HG03571 (cell line): ENCODE measurements at regions not wholly inside any gene's neighbourhood (a gene's known extent, or its start where the extent isn't known, plus 50 kb on each side); places are given as distances from the start of the nearest gene placed in this dataset.
"Not testable (repeated sequence)": the region's sequence is repeated elsewhere in the genome, so short reads cannot be mapped to it uniquely, and the experiment has no call there.

Experiments used
- ATAC-seq: cut with Tn5 transposase; IDR thresholded peaks from one replicate; pipeline ENCODE4 v1.9.1; 2021; ENCODE audit not compliant: unreplicated experiment

DNA sequence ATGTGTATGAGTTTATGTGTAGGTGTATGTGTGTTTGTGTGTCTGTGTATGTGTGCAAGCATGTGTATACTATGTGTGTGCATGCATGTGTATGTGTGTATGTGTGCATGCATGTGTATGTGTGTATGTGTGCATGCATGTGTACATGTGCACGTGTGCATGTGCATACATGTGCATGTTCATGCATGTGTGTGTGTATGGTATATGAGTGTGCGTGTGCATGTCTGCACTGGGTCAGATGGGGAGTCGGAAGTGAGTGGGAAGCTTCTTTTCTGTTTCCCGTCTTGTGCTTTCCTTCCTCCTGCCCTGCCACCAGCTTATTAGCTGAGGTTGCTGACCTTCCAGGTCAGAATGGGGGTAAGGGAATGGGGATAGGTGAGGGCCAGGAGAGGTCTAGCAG, 174.7 kb downstream of the MAP2K4 start:
- no peak for ATAC-seq

DNA sequence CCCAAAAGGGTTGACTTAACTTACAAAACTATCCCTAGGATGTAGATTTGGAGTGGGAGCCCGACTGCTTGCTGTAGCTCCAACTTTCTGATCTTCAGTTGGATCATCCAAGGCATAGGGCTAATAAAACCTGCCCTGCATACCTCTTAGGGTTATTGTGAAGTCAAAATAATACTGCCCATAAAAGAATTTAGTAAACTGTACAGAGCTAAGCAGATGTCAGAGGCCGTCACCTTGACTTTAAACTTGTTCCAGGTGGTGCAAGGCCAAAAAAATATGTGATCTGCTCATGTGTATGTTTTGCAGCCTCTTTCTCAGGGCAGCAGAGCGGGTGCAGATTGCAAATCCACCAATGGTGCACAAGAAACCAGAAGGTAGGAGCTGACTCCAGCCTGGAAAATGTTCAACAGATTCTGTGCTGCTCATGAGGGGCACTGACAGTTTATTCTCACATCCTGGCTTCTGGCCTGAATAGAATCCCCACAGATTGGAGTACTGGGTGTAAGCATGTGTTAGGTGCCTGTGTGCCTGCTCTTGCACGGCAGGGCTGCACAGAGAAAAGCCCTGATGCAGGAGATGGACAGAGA, 180.7 kb downstream of the MAP2K4 start:
- no peak for ATAC-seq

DNA sequence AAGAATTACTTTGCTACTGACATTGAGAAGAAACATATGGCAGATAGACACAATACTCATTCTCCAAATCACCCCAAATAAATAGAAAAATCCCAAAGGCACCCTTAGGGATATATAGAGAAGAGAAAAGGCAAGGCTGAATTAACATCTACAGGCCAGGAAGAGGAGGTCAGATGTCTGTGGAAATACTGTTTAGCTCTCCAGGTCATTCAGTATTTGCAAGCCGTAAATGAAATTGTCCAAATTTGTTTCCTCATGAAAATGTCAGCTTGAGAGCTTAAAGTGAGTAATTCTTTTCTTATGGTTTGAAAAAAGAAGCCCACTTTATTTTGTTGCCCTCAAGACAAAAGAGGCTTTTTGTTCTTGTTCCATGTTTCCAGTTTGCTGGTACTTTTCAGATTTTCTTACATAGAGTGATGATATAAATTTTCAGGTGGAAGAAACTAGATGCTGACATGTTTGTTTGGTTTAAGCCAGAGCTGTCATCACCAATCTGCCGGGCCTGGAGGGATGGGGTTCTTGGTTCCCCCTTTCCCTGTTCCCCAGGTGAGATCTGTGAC, 189.0 kb downstream of the MAP2K4 start:
- no peak for ATAC-seq

DNA sequence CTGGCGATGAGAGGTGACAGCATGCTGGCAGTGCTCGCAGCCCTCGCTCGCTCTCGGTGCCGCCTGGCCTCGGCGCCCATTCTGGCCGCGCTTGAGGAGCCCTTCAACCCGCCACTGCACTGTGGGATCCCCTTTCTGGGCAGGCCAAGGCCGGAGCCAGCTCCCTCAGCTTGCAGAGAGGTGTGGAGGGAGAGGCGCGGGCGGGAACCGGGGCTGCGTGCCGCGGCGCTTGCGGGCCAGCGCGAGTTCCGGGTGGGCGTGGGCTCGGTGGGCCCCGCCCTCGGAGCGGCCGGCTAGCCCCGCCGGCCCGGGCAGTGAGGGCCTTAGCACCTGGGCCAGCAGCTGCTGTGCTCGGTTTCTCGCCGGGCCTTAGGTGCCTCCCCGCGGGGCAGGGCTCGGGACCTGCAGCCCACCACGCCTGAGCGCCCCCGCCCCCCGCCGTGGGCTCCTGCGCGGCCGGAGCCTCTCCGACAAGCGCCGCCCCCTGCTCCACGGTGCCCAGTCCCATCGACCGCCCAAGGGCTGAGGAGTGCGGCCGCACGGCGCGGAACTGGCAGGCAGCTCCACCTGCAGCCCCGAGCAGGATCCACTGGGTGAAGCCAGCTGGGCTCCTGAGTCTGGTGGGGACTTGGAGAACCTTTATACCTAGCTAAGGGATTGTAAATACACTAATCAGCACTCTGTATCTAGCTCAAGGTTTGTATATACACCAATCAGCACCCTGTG, 200.2 kb downstream of the MAP2K4 start:
- not testable (repeated sequence) for ATAC-seq

DNA sequence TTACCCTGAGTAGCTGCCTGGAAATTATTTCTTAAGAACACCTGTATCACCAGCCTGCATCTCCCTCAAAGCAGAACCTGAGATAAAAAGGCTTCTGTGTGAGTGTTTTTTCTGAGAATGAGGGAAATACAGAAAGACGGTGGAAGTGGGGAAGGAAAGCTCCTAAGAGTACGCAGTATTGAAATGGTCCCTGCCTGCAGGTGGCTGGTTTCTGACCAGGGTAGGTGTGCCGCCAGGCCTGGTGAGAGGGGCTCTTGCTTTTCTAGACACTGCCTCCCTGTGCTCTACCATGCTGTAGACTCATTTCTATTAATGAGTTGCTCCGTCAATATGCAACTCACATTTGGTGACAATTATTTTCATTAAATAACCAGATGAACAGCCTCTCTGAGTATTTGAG, 201.7 kb downstream of the MAP2K4 start:
- ATAC-seq: no peak

DNA sequence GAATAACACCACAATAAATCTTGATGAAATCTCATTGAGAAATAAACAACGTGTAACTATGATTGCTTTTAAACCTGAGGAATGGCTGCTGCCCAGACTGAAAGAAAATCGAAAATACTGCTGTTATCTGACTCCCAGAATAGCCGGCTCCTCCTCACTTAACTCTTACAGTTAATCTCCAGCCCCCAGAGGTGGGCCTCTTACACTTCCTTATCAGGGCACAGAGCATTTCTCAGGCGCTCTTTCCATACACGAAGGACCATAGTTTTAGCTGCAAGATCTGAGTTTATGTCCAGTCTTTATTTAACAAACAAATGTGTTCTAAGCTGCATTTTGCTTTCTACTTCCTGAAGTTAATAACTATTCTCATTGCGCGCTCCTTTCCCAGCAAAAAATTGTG, 206.9 kb downstream of the MAP2K4 start:
- no peak for ATAC-seq

DNA sequence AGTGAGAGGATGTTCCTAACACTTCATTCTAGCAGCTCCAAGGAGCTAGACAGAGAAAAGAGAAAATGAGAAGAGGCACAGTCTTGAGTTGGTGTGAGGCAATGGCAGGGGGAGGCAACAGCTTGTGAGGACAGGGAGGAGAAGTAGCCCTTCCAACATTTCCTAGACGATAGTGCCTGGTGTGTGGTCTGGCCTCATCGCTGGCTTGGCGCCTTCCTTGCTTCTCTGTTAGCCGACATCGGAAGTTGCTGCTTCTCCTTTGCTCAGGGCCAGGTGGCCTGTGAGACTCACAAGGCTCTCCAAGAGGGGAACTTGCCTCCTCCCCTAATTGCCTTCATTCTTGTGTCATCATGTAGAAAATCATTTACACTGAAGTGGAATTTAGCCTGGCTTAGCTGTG, 208.7 kb downstream of the MAP2K4 start:
- ATAC-seq: no peak

DNA sequence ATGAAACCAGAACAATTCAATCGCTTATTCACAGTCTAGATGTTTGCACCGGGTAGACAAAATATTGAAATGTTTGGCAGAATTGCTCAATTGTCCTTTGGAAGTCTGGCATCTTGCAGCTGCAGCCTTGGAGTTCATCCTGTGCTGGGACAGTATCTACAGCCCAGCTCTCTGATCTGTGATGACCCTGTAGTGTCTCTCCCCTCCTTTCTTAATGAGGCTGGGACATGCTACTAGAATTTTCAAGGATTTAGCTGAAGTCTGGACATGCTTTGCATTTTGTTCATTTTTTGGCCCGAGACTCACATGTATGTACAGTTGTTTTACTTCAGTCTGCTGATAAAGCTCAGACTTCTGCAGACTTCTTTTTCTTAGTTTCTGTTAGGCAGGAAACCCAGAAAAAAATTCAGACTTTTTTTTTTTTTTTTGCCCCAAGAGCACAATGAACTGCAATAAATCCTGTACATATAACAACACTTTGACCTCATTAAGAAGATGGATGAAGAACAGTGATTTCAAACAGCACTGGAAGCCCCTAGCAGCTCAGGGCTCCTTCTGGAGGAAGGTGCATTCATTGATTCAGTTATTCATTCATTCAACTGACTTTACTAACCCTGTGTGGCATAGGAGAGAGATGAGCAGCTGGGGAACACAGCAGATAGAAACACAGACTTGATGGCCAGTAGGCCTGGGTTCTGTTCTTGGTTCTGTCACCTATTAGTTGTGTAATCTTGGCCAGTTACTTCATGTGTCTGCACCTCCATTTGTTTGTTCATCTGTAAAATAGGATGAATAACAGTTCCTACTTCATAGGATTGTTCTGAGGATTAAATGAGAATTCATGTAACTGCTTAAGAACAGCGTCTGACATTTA, 210.0 kb downstream of the MAP2K4 start:
- ATAC-seq: no peak

DNA sequence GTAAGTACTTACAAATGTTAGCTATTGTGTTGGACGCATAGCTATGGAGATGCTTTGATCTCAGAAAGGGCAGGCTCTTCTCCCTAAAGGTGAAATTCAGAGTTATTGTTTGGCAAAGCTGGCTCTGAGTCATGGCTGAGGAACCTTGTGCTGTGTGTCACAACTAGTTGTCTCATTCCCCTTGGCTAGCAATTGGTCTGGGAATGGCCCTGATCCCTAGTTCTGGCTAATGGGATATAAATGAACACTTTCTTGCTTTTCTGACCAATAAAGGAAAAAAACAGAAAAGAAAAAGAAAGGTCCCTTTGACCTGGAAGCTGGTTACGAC, 210.6 kb downstream of the MAP2K4 start:
- ATAC-seq: no peak

DNA sequence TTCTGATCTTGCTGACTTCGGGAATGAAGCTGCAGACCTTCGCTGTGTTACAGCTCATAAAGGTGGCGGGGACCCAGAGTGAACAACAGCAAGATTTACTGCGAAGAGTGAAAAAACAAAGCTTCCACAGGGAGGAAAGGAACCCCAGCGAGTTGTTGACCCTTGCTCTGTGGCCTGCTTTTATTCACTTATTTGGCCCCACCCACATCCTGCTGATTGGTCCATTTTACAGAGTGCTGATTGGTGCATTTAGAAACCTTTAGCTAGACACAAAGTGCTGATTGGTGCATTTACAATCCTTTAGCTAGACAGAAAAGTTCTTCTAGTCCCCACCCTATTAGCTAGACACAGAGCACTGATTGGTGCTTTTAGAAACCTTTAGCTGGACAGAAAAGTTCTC, 218.3 kb downstream of the MAP2K4 start:
- ATAC-seq: not testable (repeated sequence)

DNA sequence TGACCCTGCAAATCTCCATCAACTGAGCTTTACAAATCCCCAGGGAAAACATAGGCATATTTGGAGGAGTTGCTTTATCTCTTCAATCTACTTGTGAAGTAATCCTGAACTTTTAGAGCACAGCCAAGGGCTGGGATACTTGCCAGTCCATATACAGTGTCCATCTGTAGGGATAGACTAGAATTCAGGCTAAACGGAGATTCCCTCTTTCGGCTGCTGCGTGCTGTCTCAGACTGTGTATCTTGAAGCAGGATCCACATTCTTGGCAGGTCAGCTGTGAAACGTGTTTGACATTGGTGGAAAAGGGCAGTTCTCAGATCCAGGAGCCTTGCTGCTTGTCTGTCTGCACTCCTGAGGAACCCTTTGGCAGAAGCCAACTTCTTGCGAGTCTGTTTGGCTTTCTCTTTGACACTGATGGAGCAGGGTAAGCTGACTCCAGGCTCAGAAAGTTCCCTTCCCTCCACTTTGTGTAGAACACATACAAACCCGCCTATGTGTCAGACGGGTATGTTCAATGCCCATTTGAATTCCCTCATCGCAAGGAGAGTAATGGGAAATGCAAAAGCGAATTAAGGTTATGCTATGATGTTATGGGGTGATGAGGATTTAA, 221.8 kb downstream of the MAP2K4 start:
- no peak for ATAC-seq

DNA sequence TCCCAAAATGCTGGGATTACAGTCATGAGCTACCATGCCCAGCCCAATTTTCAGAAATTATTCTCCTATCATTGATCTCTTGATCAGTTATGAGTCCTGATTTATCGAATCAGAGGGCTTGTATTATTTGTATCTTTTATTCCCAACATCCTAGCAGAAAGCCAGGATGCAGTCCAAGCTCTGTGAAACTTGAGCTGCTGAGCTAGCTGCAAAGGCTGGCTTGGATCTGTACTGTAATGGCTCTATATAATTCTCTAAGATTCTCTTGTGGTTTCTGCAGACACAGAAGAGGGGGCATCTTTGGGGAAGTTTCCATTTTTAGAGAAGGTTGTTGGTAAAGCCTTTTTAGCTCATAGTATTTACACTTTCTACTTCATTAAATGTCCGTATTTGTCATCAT, 227.1 kb downstream of the MAP2K4 start:
- ATAC-seq: no peak

DNA sequence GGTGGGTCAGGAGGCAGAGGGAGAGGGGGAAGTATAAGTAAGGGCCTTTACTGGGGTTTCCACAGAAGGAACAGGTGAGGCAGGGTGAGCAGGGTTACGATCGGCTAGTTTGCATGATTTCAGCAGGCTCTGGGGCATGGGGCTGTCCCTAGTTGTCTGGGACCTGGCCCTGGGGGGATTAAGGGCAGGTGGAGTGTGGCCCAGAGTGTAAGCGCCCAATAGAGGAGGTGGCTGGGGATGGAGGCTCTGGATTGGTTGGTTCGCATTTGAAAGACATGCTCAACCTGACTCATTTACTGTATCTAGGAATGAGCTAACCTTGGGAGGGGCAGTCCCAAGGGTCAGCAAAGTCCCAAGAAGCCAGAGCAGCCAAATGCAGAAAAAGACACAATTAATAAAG, 230.3 kb downstream of the MAP2K4 start:
- no peak for ATAC-seq

DNA sequence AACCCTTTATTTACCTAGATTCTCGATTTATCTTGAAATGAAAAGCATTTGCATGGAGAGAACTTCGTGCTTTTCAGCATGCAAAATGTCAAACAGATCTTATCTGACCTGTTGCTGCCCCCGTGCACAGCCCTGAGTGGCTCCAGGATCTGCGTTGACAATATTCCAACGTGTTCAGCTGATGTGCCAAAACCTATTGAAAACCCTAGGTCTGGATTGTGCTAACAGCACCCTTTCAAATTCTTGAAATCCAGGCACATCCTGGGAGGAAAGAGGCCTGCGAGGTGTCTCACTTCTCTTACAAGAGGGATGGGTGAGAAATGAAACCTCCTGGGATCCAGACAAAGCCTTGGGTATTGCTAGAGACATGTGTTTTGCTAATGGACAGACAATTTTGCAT, 231.8 kb downstream of the MAP2K4 start:
- no peak for ATAC-seq

DNA sequence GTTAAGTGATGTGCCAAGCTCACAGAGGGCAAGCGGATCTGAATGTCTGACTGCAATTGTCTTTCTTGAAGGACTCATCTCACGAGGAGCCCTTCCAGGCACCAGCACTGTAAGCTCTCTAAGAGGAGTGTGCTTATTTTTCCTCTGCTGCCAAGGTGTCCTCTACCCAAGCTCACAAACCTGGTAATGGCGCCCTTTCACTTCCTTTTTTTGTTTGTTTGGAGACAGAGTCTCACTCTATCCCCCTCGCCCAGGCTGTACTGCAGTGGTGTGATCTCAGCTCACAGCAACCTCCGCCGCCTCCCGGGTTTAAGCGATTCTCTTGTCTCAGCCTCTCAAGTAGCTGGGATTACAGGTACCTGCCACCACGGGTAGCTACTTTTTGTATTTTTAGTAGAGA, 233.8 kb downstream of the MAP2K4 start:
- no peak for ATAC-seq

DNA sequence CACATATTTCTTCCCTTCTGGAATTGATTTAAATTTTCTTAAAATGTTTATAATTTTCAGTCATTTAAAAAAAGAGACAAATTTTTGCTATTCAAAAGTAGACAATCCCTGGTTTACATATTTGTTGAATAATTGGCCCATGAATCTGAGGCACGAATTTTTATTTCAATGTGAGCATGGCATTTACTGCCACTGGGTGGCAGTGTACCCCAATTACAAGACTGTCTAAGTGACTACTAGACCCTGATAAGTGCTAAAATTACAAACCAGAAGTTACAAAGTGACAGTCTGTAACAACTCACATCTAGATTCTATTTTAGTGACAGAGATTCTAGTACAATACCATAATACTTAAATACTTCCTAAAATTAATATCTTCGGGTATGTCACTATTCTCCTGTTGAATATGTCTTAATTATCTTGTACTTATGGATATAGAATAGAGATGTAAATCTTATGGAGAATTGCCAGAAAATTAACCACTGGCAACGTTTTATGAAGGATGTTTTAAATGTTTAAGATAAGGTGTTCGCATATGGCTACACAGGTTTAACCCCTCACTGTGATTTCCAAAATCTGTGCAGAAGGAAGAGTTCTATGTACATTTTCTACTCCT, 235.8 kb downstream of the MAP2K4 start:
- no peak for ATAC-seq

DNA sequence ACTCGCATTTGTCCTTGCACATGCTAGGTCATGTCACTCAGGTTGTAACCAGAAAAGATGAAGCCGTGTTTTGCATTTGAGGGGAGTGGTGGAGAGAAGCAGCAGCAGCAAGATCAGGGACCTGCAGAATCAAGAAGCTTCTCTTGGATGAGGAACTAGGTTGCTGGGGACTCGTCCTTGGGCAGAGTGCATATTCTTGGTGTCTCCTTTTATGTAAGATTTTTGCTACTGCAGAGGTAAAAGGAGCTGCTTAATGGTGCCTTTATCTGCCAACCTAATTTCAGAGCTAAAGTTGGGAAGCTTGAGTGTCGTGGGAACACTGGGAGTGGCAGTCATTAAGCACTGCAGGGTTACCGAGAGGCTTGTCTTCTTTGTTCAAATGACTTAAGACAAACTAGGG, 236.5 kb downstream of the MAP2K4 start:
- no peak for ATAC-seq

DNA sequence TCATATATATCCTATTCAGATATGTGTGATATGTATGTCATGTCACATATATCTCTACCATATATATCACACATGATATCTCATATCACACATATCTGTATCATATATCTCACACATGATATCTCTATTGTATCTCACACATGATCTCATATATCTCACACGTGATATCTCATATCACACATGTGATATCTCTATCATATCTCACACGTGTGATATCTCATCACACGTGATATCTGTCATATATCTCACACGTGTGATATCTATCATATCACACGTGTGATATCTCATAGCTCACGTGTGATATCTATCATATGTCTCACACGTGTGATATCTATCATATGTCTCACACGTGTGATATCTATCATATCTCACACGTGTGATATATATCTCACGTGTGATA, 240.7 kb downstream of the MAP2K4 start:
- no peak for ATAC-seq

DNA sequence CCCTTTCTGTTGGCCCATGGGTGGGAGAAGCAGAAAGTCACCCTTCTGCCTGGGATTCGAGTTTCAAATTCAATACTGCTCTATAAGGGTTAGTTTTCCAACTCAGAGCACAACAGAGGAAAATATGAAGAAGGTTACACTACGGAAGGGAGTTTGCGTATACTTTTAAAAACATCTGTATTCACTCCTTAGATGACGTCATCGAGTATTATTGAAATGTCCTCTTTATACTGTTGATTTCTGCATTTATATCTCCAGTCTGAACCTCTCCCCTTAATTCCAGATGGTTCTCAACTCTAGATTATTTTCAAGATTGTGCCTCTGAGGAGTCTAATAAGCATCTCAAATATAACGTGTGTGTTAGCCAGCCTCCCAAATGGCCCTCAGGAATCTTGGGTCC, 249.1 kb downstream of the MAP2K4 start:
- no peak for ATAC-seq

DNA sequence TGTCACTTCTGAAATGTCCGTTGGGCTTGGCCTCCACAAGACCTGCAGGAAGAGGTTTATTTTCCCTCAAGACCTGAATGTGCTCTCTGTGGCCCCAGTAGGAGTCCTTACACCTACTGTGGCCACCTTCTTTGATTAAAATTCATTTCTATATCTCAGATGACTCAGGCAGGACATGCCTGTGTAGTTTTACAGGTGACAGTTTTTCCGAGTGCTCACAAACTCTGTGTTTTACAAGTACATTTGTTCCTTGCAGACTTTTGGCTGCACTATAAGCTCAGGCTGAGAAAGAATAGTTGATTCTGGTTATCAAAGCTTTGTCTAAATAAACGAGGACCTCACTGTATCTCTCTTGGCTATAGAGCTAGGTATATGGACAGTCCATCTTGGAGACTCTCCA, 257.1 kb downstream of the MAP2K4 start:
- ATAC-seq: no peak

DNA sequence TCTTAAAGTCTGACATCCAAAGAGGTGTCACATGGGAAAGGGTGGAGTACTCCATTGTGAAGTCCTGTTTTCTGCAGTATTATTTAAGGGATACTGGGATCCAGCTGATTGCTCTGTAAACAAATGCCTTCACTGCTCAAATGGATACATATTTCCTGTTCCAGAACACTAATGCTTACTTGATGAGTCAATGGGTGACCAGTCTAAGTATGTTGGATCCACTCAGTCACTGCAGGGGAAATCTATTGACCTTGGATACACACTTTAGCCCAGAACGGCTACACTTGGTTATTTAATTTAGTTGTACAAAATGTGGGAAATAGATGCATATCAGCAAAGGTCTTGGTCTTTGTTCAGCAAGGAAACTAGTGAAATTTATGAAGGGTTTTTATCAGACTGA, 261.4 kb downstream of the MAP2K4 start:
- no peak for ATAC-seq
